Activated T-cell treated with anti-CD3 and anti-CD28 coated beads, Interleukin-2, amount 50 U/mL, for 4 hours (primary cell): ENCODE measurements at regions not wholly inside any gene's neighbourhood (a gene's known extent, or its start where the extent isn't known, plus 50 kb on each side); places are given as distances from the start of the nearest gene placed in this dataset.

Experiments used
- ATAC-seq, 2 donors: fragments of 200-7000 bp; cut with Tn5 transposase; one replicate each; pipeline ENCODE4 v1.10.0; 2021
- DNase-seq: peaks from one replicate; pipeline ENCODE4 v3.0.0-alpha.2; 2020
- H3K27me3 Mint-ChIP-seq: one replicate; pipeline ENCODE4 v1.8.0; 2021; ENCODE audit warnings: low read depth, mixed read lengths
- H3K36me3 Mint-ChIP-seq: one replicate; pipeline ENCODE4 v1.8.0; 2022; ENCODE audit warnings: mixed read lengths; ENCODE audit not compliant: insufficient read depth
- H3K4me1 Mint-ChIP-seq: one replicate; pipeline ENCODE4 v1.8.0; 2021; ENCODE audit warnings: low read depth, mixed read lengths
- H3K4me3 Mint-ChIP-seq: one replicate; pipeline ENCODE4 v1.8.0; 2021; ENCODE audit warnings: mild to moderate bottlenecking, moderate library complexity, mixed read lengths
- H3K9me3 Mint-ChIP-seq: one replicate; pipeline ENCODE4 v1.8.0; 2021; ENCODE audit warnings: mixed read lengths

DNA sequence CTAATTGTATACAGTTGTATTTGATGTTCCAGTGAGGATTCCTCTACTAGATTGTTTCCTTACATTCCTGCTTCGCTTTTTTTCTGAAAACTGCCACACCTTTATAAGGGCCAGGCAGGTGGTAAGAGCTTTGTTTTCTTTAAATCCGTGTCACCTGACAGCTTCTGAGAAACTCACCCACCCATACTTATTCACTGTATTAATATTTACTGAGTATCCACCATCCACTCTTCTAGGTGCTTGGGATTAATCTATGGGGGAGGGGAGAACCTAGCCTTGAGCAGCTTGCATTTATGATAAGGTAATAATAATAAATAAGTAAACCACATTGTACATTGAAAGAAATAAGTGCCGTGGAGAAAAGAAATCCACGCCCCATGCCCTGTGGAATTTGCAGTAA, 174.7 kb upstream of the AGAP1 start:
- DNase-seq: no peak
- no peaks in the 10 kb centered on the region for H3K36me3 Mint-ChIP-seq
- H3K4me3 Mint-ChIP-seq: no peak overlapping the region
- ATAC-seq: no peak
- H3K4me1 Mint-ChIP-seq: no peaks in the 10 kb centered on the region
- H3K27me3 Mint-ChIP-seq: peaks cover 8% of the 10 kb centered on the region
- no peaks in the 10 kb centered on the region for H3K9me3 Mint-ChIP-seq

DNA sequence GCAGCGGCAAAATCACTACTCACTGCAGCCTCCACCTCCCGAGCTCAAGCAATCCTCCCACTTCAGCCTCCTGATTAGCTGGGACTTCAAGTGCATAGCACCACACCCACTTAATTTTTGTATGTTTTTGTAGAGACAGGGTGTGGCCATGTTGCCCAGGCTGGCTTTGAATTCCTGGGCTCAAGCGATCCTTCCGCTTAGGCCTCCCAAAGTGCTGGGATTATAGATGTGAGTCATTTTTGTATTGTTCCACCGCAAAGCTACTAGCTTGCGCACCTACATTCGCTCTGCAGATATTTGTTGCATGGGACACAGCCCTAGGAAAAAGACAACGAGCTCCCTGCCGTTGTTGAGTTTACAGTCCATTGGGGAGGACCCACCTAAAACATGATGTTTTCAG, 173.5 kb upstream of the AGAP1 start:
- H3K27me3 Mint-ChIP-seq: peaks cover 13% of the 10 kb centered on the region
- no peaks in the 10 kb centered on the region for H3K9me3 Mint-ChIP-seq
- no peak for DNase-seq
- ATAC-seq: no peak
- H3K4me3 Mint-ChIP-seq: no peak overlapping the region
- H3K4me1 Mint-ChIP-seq: no peaks in the 10 kb centered on the region
- no peaks in the 10 kb centered on the region for H3K36me3 Mint-ChIP-seq

DNA sequence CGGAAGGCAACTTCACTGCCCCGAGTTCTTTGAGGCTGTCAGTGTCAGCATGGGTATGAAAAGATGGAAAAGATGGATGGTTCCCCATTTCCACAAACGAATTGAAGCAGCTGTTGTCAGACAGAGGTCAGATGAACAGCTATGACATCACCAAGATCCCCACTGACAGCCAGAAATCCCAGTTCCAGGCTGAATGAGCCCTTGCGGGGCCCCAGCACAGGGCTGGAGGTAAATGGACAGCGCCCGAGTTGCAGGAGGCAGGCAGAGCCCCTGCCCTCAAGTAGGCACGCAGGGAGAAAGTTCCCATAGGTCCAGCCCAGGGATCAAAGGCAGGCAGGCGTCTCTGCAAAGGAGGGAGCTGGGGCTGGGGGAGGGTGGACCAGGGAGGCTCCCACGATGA, 169.5 kb upstream of the AGAP1 start:
- Mint-ChIP-seq H3K4me1 (no peaks in the 10 kb centered on the region), H3K27me3 (peaks cover 15% of the 10 kb centered on the region), H3K9me3 (no peaks in the 10 kb centered on the region), H3K36me3 (no peaks in the 10 kb centered on the region), H3K4me3 (no peak overlapping the region)
- DNase-seq: no peak
- no peak for ATAC-seq

DNA sequence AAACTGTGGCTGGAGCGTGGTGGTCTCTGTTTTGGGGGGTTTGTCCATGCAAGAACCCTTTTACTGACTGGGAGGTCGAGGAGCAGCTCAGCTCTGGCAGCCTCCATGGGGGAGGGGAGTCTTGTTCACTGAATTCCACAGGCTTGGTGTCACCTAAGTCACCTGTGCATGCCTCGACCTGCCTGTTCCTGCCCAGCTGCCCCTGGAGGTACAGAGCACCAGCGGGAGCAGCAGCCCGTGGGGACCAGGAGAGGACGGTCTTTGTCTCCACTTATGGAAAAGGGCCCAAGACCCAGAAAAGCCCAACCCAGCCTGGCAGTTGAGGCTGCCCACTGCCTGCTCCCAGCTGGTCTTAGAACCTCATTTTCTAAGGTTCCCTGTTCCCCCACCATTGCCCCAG, 168.7 kb upstream of the AGAP1 start:
- H3K27me3 Mint-ChIP-seq: peaks cover 15% of the 10 kb centered on the region
- no peaks in the 10 kb centered on the region for H3K9me3 Mint-ChIP-seq

DNA sequence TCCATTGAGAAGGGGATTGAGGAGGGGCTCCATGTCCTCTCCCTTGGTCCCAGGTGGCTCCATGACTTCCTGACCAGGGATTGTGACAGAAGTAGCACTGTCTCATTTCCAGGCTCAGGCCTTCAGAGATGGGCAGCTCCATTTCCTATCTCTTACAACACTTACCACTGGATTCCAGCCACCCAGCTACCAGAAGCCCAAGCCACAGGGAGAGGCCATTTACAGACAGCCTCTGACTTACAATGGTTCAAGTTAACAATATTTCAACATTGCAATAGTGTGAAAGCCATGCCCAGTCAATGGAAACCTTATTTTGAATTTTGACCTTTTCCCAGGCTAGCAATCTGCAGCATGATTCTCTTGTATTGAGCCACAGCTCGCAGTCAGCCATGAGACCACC, 164.9 kb upstream of the AGAP1 start:
- no peaks in the 10 kb centered on the region for H3K9me3 Mint-ChIP-seq
- H3K36me3 Mint-ChIP-seq: no peaks in the 10 kb centered on the region
- H3K27me3 Mint-ChIP-seq: peaks cover 25% of the 10 kb centered on the region
- no peak for ATAC-seq
- H3K4me3 Mint-ChIP-seq: no peak overlapping the region
- DNase-seq: no peak
- H3K4me1 Mint-ChIP-seq: no peaks in the 10 kb centered on the region

More for the DNA sequence above, 168.7 kb upstream of the AGAP1 start:
- H3K4me3 Mint-ChIP-seq: no peak overlapping the region
- DNase-seq (no peak), ATAC-seq (no peak)
- no peaks in the 10 kb centered on the region for H3K4me1 Mint-ChIP-seq
- H3K36me3 Mint-ChIP-seq: no peaks in the 10 kb centered on the region

DNA sequence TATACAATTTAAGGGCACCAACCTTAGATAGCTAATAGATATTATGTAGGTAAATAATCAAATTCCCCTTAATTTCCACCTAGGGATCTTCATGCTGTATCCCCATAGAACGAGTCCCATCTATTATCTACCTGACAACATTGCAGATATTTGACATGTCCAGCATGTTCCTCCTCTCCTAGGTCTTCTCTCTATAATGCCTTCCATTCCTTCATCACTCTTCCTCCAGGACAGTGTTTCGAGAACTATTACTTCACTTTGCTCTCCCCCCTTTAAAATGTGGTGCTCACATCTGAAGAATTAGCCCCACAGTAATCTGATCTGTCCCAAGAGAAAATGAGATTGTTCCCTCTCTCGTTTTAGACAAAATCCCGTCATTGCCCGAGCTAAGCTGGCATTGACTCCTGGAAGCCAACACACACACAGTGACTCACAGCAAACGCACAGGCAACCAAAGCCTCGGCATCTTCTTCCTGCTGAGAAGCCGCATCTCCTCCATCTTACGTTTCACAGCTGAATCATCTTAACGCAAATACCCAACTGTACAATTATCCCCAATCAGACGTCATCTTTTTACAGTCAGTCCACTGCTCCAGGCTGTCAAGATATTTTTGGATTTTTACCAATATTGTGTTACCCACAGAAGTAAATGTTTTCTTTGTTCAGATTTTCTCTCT, 162.9 kb upstream of the AGAP1 start:
- Mint-ChIP-seq H3K27me3 (peaks cover 18% of the 10 kb centered on the region), H3K36me3 (no peaks in the 10 kb centered on the region), H3K9me3 (no peaks in the 10 kb centered on the region), H3K4me1 (no peaks in the 10 kb centered on the region), H3K4me3 (no peak overlapping the region)
- ATAC-seq (no peak), DNase-seq (no peak)

GRCh38 chr2:235332240-235332890, 161.5 kb upstream of the AGAP1 start:
- Mint-ChIP-seq H3K4me1 (no peaks in the 10 kb centered on the region), H3K4me3 (no peak overlapping the region), H3K27me3 (peaks cover 18% of the 10 kb centered on the region), H3K36me3 (no peaks in the 10 kb centered on the region), H3K9me3 (no peaks in the 10 kb centered on the region)
- no peak for DNase-seq
- ATAC-seq: no peak

DNA sequence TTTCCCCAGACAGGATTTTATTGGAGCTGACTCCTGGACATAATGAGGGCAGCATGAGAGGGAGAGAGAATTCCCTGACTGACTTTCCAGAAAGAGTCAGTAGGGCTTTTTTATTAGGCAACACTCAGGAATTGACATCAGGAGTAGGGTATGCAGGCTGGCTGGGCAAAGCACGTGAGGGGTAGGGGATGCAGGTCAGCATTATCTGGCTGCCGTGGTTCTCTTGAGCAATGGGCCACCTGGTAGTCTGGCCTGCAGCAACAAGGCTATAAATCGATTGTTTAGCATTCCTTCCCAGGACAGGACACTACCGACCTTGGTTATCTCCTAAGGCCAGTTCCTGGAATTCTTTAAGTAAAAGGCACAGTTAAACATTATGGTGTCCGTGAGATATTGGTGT, 160.8 kb upstream of the AGAP1 start:
- H3K27me3 Mint-ChIP-seq: peaks cover 18% of the 10 kb centered on the region

GRCh38 chr2:235334179-235334578, 159.7 kb upstream of the AGAP1 start:
- ATAC-seq (no peak), DNase-seq (no peak)
- Mint-ChIP-seq H3K27me3 (peaks cover 18% of the 10 kb centered on the region), H3K4me1 (no peaks in the 10 kb centered on the region), H3K4me3 (no peak overlapping the region), H3K36me3 (no peaks in the 10 kb centered on the region), H3K9me3 (peaks cover 4% of the 10 kb centered on the region)

More for the DNA sequence above, 160.8 kb upstream of the AGAP1 start:
- Mint-ChIP-seq H3K9me3 (no peaks in the 10 kb centered on the region), H3K4me1 (no peaks in the 10 kb centered on the region), H3K4me3 (no peak overlapping the region), H3K36me3 (no peaks in the 10 kb centered on the region)
- no peak for ATAC-seq
- DNase-seq: no peak

GRCh38 chr2:235343156-235343774, 150.6 kb upstream of the AGAP1 start:
- Mint-ChIP-seq H3K27me3 (peaks cover 12% of the 10 kb centered on the region), H3K4me1 (no peaks in the 10 kb centered on the region), H3K9me3 (peaks cover 7% of the 10 kb centered on the region), H3K4me3 (no peak overlapping the region), H3K36me3 (no peaks in the 10 kb centered on the region)
- DNase-seq: no peak
- no peak for ATAC-seq

DNA sequence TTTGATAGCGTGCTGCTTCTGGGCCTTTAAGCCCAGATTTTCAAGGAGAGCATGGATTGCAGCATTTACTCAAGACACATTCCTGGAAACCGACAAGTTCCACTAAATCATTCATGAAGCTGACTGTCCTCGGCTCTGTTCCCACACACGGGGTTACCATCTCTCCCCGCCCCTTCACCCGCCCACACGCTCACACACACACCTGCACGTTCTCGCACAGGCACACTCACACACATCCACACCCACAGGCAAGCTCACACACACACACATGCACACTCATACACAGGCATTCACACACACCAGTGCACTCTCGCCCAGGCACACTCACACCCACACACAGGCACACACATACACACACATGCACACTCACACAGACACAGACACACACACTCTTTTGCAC, 150.0 kb upstream of the AGAP1 start:
- no peak overlapping the region for H3K4me3 Mint-ChIP-seq
- H3K4me1 Mint-ChIP-seq: no peaks in the 10 kb centered on the region
- ATAC-seq (no peak), DNase-seq (no peak)
- peaks cover 4% of the 10 kb centered on the region for H3K9me3 Mint-ChIP-seq
- no peaks in the 10 kb centered on the region for H3K36me3 Mint-ChIP-seq
- peaks cover 12% of the 10 kb centered on the region for H3K27me3 Mint-ChIP-seq

DNA sequence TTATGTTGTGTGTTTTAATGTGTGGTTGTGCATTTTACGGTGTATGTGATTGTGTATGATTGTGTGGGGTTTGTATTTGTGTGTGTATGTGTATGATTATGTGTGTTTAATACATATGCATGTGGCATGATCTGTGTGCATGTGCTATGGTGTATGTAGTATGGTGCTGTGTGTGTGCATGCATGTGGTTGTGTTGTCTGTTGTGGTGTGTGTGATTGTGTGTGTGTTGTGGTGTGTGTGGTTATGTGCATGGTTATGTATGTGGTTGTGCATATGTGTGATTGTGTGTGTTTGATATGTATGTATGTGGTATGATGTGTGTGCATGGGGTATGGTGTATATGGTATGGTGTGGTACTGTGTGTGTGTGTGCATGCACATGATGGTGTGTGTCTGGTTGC, 148.1 kb upstream of the AGAP1 start:
- ATAC-seq: no peak

DNA sequence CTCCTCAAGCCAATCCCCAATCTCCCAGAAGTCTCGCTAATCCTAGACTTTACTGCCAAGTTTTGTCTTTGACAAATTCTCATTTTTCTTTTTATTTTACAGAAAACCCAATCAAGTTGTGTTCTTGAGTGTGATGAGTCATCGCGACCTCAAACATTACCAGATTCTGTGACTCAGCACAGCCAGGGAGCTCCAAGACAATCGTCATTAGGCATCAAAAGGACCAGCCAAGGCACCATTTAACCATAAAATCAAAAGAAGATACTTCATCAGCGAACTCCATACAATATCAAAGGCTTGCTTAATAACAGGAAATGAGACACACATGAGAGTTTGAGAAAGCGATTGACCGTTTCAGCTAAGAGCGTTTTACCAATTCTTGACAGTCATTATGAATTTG, 146.2 kb upstream of the AGAP1 start:
- Mint-ChIP-seq H3K4me1 (no peaks in the 10 kb centered on the region), H3K27me3 (peaks cover 23% of the 10 kb centered on the region), H3K36me3 (no peaks in the 10 kb centered on the region), H3K9me3 (no peaks in the 10 kb centered on the region), H3K4me3 (no peak overlapping the region)
- DNase-seq (no peak), ATAC-seq (no peak)

More for the DNA sequence above, 148.1 kb upstream of the AGAP1 start:
- Mint-ChIP-seq H3K4me1 (no peaks in the 10 kb centered on the region), H3K4me3 (no peak overlapping the region), H3K27me3 (peaks cover 21% of the 10 kb centered on the region), H3K36me3 (no peaks in the 10 kb centered on the region), H3K9me3 (no peaks in the 10 kb centered on the region)
- DNase-seq: no peak

DNA sequence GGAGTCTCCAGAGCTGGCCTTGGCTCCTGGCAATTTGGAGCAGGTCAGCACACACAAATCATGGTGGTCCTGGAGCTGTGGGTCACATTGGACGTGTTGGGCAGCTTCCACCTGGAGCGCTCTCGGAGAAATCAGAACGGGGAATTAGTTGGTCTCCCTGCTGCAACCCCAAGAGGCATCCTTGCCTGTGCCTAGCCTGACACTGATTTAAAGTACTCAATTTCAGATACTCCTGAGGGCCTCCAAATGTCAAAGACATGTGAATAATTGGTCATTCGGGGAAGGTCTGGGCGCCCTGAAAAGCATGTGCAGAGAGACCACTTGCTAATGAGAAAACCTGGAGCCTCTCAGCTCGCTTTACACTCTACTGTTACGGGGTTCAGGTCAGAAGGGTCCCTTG, 145.5 kb upstream of the AGAP1 start:
- no peak for ATAC-seq
- H3K27me3 Mint-ChIP-seq: peaks cover 23% of the 10 kb centered on the region
- DNase-seq: no peak
- H3K36me3 Mint-ChIP-seq: no peaks in the 10 kb centered on the region
- H3K4me1 Mint-ChIP-seq: no peaks in the 10 kb centered on the region
- no peak overlapping the region for H3K4me3 Mint-ChIP-seq
- no peaks in the 10 kb centered on the region for H3K9me3 Mint-ChIP-seq

DNA sequence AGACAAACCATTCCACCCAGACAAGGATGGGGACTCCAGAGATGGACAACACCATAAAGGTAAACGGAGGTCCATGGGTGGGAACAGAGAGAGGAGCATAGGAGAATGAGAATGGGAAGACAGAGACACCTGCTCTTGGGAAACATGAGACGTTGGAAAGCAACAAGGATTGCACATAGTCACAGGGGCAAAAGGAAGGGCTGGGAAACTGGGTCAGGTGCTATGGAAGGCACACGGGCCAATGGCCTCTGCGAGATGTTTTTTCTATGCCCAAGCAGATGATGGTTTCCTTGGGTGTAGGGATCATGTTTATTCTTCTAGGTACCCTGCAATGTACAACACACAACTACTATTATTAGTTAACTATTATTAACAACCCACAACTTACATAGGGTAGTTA, 143.6 kb upstream of the AGAP1 start:
- no peaks in the 10 kb centered on the region for H3K4me1 Mint-ChIP-seq
- H3K9me3 Mint-ChIP-seq: no peaks in the 10 kb centered on the region
- H3K27me3 Mint-ChIP-seq: peaks cover 23% of the 10 kb centered on the region
- no peaks in the 10 kb centered on the region for H3K36me3 Mint-ChIP-seq
- ATAC-seq (no peak), DNase-seq (no peak)
- H3K4me3 Mint-ChIP-seq: no peak overlapping the region
